Pancreas (tissue), 10 donors: ENCODE measurements at regions not wholly inside any gene's neighbourhood (a gene's known extent, or its start where the extent isn't known, plus 50 kb on each side); places are given as distances from the start of the nearest gene placed in this dataset.

Experiments used
- ATAC-seq, 4 donors: fragments of 200-7000 bp; cut with Tn5 transposase; one replicate each; pipeline versions ENCODE4 v1.8.0 to v1.9.1; 2020; ENCODE audit warnings: mild to moderate bottlenecking in 4 of 4, moderate library complexity in 4 of 4
- DNase-seq, 6 donors: peaks; one replicate each; pipeline ENCODE4 v3.0.0-alpha.2; 2020
- FAIRE-seq: peaks from 2 replicates; lab custom pipeline; 2012; peaks lifted over from hg19 to GRCh38; lab: Jason Lieb, UNC
- H3K27ac ChIP-seq, 4 donors: fragments of 200-600 bp; sonication (generic); 1 replicate in 3 of 4; 2 replicates in 1 of 4; pipeline versions ENCODE4 v1.5.0 to v1.8.0; 2020
- H3K27me3 ChIP-seq, 4 donors: fragments of 200-600 bp; one replicate each; pipeline ENCODE4 v1.8.0; 2021
- H3K36me3 ChIP-seq, 3 donors: fragments of 200-600 bp; sonication (generic) in 1 of 3; one replicate each; pipeline versions ENCODE4 v1.5.0 to v1.8.0; 2020 to 2021
- H3K4me1 ChIP-seq, 3 donors: fragments of 200-600 bp; one replicate each; pipeline ENCODE4 v1.8.0; 2021
- H3K4me3 ChIP-seq, 4 donors: fragments of 200-600 bp; sonication (generic) in 2 of 4; one replicate each; pipeline versions ENCODE4 v1.5.0 to v1.8.0; 2020 to 2021
- H3K9me3 ChIP-seq, 4 donors: fragments of 200-600 bp; one replicate each; pipeline ENCODE4 v1.8.0; 2021
- WGBS, 2 donors: extraction: QIAGEN DNeasy Blood & Tissue Kit; methylation state at CpG; one replicate each; pipeline ENCODE4 v1.1.7; 2013; 5-methylcytosine and 5-hydroxymethylcytosine counted together
- intact Hi-C, 3 donors: fragments of 100-400 bp; cut with DNase I; formaldehyde crosslinking; loops; one replicate each; pipeline versions ENCODE4 v1.11.1 to v1.14.2; 2022
- TF ChIP-seq, protein P1 (sequence below), 4 donors: fragments of 200-600 bp; sonication (generic) in 3 of 4; IDR thresholded peaks; one replicate each; pipeline versions ENCODE4 v1.5.0 to v1.8.0; 2021; ENCODE audit warnings: antibody characterized with exemption in 4 of 4
- donor health status: healthy with polysubstance abuse.
- donor health status: DM: no; HTN: no; CAD: no; lungs with moderate emphysema.
- donor health status: DM: no; HTN: no; CAD: no.
- donor health status: control.
- donor health status: control.
- donor health status: Bipolar disorder and iron deficiency.
- donor health status: DM: yes; HTN: yes; CAD: no.
- donor health status: DM: no; HTN: no; CAD: no.
- donor health status: DM: no; HTN: no; CAD: no.
- donor health status: DM: yes; HTN: yes; CAD: no.

DNA sequence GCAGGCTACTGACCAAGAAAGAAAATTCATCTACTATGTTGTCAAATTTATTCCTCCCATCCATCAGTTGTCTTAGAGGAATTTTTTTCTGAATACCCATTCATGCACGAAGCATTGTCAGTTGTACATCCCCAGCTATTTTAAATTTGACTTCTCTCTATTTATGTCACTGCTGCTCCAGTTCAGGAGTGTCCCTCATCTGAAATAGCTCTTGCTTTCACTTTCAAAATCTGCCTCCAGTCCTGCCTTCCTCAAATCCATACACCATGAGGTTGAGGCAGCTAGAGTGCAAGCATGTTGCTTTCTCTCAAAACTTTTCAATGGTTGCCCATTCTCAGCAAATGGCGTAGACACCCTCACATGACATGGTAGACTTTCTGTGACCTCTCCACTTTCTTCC is 335.4 kb upstream of the CDH2 start:
- no peak for DNase-seq
- Histone ChIP-seq H3K9me3 (no peaks in the 10 kb centered on the region), H3K27me3 (no peaks in the 10 kb centered on the region), H3K4me3 (no peak overlapping the region), H3K36me3 (no peaks in the 10 kb centered on the region), H3K4me1 (no peaks in the 10 kb centered on the region), H3K27ac (no peak overlapping the region)
- TF ChIP-seq, protein P1, sequence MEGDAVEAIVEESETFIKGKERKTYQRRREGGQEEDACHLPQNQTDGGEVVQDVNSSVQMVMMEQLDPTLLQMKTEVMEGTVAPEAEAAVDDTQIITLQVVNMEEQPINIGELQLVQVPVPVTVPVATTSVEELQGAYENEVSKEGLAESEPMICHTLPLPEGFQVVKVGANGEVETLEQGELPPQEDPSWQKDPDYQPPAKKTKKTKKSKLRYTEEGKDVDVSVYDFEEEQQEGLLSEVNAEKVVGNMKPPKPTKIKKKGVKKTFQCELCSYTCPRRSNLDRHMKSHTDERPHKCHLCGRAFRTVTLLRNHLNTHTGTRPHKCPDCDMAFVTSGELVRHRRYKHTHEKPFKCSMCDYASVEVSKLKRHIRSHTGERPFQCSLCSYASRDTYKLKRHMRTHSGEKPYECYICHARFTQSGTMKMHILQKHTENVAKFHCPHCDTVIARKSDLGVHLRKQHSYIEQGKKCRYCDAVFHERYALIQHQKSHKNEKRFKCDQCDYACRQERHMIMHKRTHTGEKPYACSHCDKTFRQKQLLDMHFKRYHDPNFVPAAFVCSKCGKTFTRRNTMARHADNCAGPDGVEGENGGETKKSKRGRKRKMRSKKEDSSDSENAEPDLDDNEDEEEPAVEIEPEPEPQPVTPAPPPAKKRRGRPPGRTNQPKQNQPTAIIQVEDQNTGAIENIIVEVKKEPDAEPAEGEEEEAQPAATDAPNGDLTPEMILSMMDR (IDR thresholded peaks at IDR 0.05) = no peak
- intact Hi-C loops = no loop called here
- no peak for ATAC-seq
- WGBS, 2 donors = 35 to 51% methylated on average over 2 of the region's 2 CpGs
- no peak for FAIRE-seq

DNA sequence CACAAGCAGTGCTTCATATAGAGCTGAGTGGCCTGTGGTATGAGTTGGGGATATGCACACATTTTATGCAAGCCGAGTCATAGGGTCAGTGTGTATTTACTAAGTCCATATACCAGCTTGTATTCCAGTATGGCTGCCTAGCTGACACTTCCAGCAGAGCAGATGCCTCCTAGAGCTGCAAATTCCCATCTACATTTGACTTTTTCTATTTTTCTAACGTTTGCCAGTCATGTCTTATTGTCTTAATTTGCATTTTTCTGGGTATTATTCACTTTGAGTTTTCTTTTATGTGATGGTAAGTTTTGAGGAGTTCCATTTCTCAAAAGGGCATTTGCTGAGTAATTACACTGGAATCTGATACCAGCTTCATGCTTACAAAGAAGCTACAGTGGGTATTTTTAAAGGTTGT is 334.5 kb upstream of the CDH2 start:
- 30 to 42% methylated on average over 2 of the region's 2 CpGs for WGBS, 2 donors
- DNase-seq (no peak), ATAC-seq (no peak), FAIRE-seq (no peak)
- Histone ChIP-seq H3K4me1 (no peaks in the 10 kb centered on the region), H3K36me3 (no peaks in the 10 kb centered on the region), H3K9me3 (no peaks in the 10 kb centered on the region), H3K27ac (no peak overlapping the region), H3K27me3 (no peaks in the 10 kb centered on the region), H3K4me3 (no peak overlapping the region)
- intact Hi-C loops = no loop called here
- TF ChIP-seq, protein P1 (IDR thresholded peaks at IDR 0.05) = no peak

DNA sequence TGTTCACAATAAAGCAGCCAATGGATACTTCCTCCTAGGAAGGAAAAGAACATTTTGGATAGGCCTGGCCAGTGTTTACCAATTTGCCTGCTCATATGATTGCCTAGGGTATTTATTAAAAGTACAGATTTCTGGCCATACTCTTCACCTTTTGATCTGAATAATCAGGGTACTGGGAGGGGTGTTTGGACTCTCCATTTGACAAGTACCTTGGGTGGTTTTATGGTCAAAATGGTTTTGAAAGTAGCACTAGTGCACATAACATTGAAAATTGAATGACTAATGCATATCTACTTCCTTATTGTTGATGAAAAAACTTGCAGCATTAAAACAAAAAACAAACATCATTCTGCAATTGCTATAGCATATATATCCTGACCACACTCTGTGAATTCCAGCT is 333.3 kb upstream of the CDH2 start:
- Histone ChIP-seq H3K9me3 (no peaks in the 10 kb centered on the region), H3K4me3 (no peak overlapping the region), H3K27ac (no peak overlapping the region), H3K36me3 (no peaks in the 10 kb centered on the region), H3K4me1 (no peaks in the 10 kb centered on the region), H3K27me3 (no peaks in the 10 kb centered on the region)
- TF ChIP-seq, protein P1 (IDR thresholded peaks at IDR 0.05) = no peak
- intact Hi-C loops = no loop called here
- DNase-seq (no peak), ATAC-seq (no peak), FAIRE-seq (no peak)

DNA sequence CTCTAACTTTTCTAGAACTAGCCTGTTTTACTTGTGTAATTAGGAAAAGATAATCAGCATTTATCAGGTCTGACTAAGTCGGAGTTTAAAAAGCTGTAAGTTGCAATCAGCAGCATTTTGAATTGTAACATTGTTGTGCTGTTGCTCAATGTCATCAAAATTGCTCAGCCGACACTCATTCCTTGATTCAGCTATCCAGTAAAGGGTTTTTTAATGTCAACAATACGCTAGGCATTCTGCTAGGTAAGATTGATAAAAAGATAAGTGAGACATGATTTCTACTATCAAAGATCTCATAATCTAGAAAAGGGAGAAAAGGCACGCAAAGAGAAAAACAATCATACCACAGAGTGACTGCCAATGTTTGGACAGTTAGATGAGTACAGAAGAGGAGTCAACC is 327.1 kb upstream of the CDH2 start:
- Histone ChIP-seq H3K27me3 (no peaks in the 10 kb centered on the region), H3K4me3 (no peak overlapping the region), H3K36me3 (no peaks in the 10 kb centered on the region), H3K4me1 (no peaks in the 10 kb centered on the region), H3K27ac (no peak overlapping the region), H3K9me3 (no peaks in the 10 kb centered on the region)
- WGBS, 2 donors = 36 to 47% methylated on average over 4 of the region's 4 CpGs
- DNase-seq = no peak
- no peak for FAIRE-seq
- TF ChIP-seq, protein P1 (IDR thresholded peaks at IDR 0.05) = no peak
- intact Hi-C loops = no loop called here
- ATAC-seq = no peak

DNA sequence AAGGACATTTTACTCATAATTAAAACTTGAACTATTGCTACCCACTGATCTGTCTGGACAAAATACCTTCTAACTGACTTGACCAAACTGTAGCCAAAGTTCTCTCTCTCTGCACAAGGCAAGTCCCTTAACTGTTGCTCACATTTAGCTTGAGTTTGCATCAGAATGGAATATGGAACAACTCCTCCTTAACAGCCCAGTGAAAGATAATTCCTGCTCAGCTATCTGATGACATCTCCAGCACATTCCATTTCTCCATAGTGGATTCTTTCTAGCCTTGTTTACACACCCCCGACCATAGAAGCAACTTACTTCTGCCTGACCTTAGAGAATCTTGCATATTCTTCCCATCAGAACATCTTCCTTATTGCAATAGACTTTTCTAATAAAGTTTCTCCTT is 317.2 kb upstream of the CDH2 start:
- Histone ChIP-seq H3K4me3 (no peak overlapping the region), H3K4me1 (no peaks in the 10 kb centered on the region), H3K9me3 (no peaks in the 10 kb centered on the region), H3K36me3 (no peaks in the 10 kb centered on the region), H3K27me3 (no peaks in the 10 kb centered on the region), H3K27ac (no peak overlapping the region)
- WGBS, 2 donors = 17 to 30% methylated on average over 1 of the region's 1 CpG
- TF ChIP-seq, protein P1 (IDR thresholded peaks at IDR 0.05) = no peak
- intact Hi-C loops = no loop called here
- ATAC-seq (no peak), DNase-seq (no peak), FAIRE-seq (no peak)
